ENCODE measurements at regions not wholly inside any gene's neighbourhood (a gene's known extent, or its start where the extent isn't known, plus 50 kb on each side); places are given as distances from the start of the nearest gene placed in this dataset.

DNA sequence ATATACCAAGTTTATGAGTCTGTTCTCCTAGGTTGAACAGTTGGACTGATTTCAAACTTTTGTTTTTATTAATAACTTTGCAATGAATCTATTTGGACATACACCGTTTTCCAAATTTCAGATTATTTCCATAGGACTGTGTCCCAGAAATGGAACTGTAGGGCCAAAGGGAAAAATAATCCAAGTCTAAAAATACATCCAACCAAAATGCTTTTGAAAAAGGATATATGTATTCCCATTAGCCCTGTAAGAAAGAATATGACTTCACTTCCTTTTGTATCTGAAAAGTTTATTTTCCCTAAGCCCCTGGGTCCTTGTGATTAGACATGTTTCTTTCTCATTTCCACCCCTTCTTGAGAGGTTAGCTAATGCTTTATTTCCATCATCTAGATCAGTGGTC is 434.2 kb upstream of the MKI67 start:
- TF ChIP-seq POLR2A (IDR thresholded peaks at IDR 0.05), result no peak
- TF ChIP-seq, protein P1, sequence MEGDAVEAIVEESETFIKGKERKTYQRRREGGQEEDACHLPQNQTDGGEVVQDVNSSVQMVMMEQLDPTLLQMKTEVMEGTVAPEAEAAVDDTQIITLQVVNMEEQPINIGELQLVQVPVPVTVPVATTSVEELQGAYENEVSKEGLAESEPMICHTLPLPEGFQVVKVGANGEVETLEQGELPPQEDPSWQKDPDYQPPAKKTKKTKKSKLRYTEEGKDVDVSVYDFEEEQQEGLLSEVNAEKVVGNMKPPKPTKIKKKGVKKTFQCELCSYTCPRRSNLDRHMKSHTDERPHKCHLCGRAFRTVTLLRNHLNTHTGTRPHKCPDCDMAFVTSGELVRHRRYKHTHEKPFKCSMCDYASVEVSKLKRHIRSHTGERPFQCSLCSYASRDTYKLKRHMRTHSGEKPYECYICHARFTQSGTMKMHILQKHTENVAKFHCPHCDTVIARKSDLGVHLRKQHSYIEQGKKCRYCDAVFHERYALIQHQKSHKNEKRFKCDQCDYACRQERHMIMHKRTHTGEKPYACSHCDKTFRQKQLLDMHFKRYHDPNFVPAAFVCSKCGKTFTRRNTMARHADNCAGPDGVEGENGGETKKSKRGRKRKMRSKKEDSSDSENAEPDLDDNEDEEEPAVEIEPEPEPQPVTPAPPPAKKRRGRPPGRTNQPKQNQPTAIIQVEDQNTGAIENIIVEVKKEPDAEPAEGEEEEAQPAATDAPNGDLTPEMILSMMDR (IDR thresholded peaks at IDR 0.05), result no peak
- TF ChIP-seq EP300 (IDR thresholded peaks at IDR 0.05), result no peak

Measured in ovary (tissue), 3 donors.